Ascending aorta (tissue), 2 donors: ENCODE measurements at regions not wholly inside any gene's neighbourhood (a gene's known extent, or its start where the extent isn't known, plus 50 kb on each side); places are given as distances from the start of the nearest gene placed in this dataset.
"Not testable (repeated sequence)": the region's sequence is repeated elsewhere in the genome, so short reads cannot be mapped to it uniquely, and the experiment has no call there.

Experiments used
- DNase-seq, 2 donors: peaks; one replicate each; pipeline ENCODE4 v3.0.0-alpha.2; 2019; ENCODE audit warnings: low spot score in 2 of 2
- H3K27ac ChIP-seq, 2 donors: fragments of 200-600 bp; sonication (generic); one replicate each; pipeline ENCODE4 v1.5.1; 2016 to 2017; ENCODE audit warnings: mild to moderate bottlenecking in 1 of 2
- H3K27me3 ChIP-seq: fragments of 200-600 bp; sonication (generic); one replicate; pipeline ENCODE4 v1.5.1; 2017
- H3K36me3 ChIP-seq, 2 donors: fragments of 200-600 bp; sonication (generic); one replicate each; pipeline ENCODE4 v1.5.1; 2016
- H3K4me1 ChIP-seq, 2 donors: fragments of 200-600 bp; sonication (generic); one replicate each; pipeline ENCODE4 v1.5.1; 2016 to 2017; ENCODE audit warnings: mild to moderate bottlenecking in 1 of 2
- H3K4me3 ChIP-seq, 2 donors: fragments of 200-600 bp; sonication (generic); one replicate each; pipeline ENCODE4 v1.5.1; 2016 to 2017; ENCODE audit warnings: mild to moderate bottlenecking in 1 of 2
- H3K9me3 ChIP-seq, 2 donors: fragments of 200-600 bp; sonication (generic); one replicate each; pipeline ENCODE4 v1.5.1; 2016
- CTCF ChIP-seq, 3 experiments: fragments of 200-600 bp in 2 of 3; fragments of 450-650 bp in 1 of 3; sonication (generic) in 2 of 3; IDR thresholded peaks; one replicate each; pipeline ENCODE4 v1.5.1; 2016 to 2019; ENCODE audit warnings: antibody characterized with exemption in 3 of 3, mild to moderate bottlenecking in 1 of 3, moderate library complexity in 1 of 3
- intact Hi-C: fragments of 100-400 bp; cut with DNase I; formaldehyde crosslinking; loops from one replicate; pipeline ENCODE4 v1.15.1; 2023

GRCh38 chr21:17200250-17200649, 312.6 kb upstream of the CXADR start:
- H3K27ac ChIP-seq: no peak overlapping the region
- no peaks in the 10 kb centered on the region for H3K4me1 ChIP-seq
- intact Hi-C loops: no loop called here
- H3K27me3 ChIP-seq: no peaks in the 10 kb centered on the region
- TF ChIP-seq CTCF (IDR thresholded peaks at IDR 0.05): no peak
- no peaks in the 10 kb centered on the region for H3K9me3 ChIP-seq
- H3K36me3 ChIP-seq: no peaks in the 10 kb centered on the region
- no peak overlapping the region for H3K4me3 ChIP-seq
- DNase-seq: no peak

- H3K27ac ChIP-seq: no peak overlapping the region
- TF ChIP-seq CTCF (IDR thresholded peaks at IDR 0.05): no peak
- intact Hi-C loops: no loop called here
- no peak overlapping the region for H3K4me3 ChIP-seq
- H3K27me3 ChIP-seq: no peaks in the 10 kb centered on the region
- no peaks in the 10 kb centered on the region for H3K9me3 ChIP-seq
- no peaks in the 10 kb centered on the region for H3K4me1 ChIP-seq
- no peak for DNase-seq
- H3K36me3 ChIP-seq: no peaks in the 10 kb centered on the region
Observed at GRCh38 chr21:17201741-17202260, 311.0 kb upstream of the CXADR start.

GRCh38 chr21:17214801-17215200, 298.0 kb upstream of the CXADR start:
- Histone ChIP-seq H3K27me3 (no peaks in the 10 kb centered on the region), H3K4me1 (no peaks in the 10 kb centered on the region), H3K36me3 (no peaks in the 10 kb centered on the region), H3K9me3 (no peaks in the 10 kb centered on the region), H3K4me3 (no peak overlapping the region), H3K27ac (no peak overlapping the region)
- intact Hi-C loops: no loop called here
- TF ChIP-seq CTCF (IDR thresholded peaks at IDR 0.05): no peak
- no peak for DNase-seq

GRCh38 chr21:17219050-17219449, 293.8 kb upstream of the CXADR start:
- intact Hi-C loops, DNase-seq, H3K27me3 ChIP-seq, H3K36me3 ChIP-seq, H3K4me3 ChIP-seq, H3K9me3 ChIP-seq, H3K4me1 ChIP-seq, H3K27ac ChIP-seq: not testable (repeated sequence)

- DNase-seq: no peak
- H3K4me3 ChIP-seq: no peak overlapping the region
- no peaks in the 10 kb centered on the region for H3K4me1 ChIP-seq
- no peaks in the 10 kb centered on the region for H3K36me3 ChIP-seq
- intact Hi-C loops: no loop called here
- no peaks in the 10 kb centered on the region for H3K9me3 ChIP-seq
- no peak overlapping the region for H3K27ac ChIP-seq
- no peaks in the 10 kb centered on the region for H3K27me3 ChIP-seq
- no peak for TF ChIP-seq CTCF (IDR thresholded peaks at IDR 0.05)
Observed at GRCh38 chr21:17231124-17231523, 281.7 kb upstream of the CXADR start.

GRCh38 chr21:17231771-17232170, 281.1 kb upstream of the CXADR start:
- H3K4me1 ChIP-seq: no peaks in the 10 kb centered on the region
- no peak for DNase-seq
- H3K27me3 ChIP-seq: no peaks in the 10 kb centered on the region
- intact Hi-C loops: no loop called here
- H3K36me3 ChIP-seq: no peaks in the 10 kb centered on the region
- TF ChIP-seq CTCF (IDR thresholded peaks at IDR 0.05): no peak
- no peak overlapping the region for H3K27ac ChIP-seq
- H3K9me3 ChIP-seq: no peaks in the 10 kb centered on the region
- H3K4me3 ChIP-seq: no peak overlapping the region
